ENCODE measurements at regions not wholly inside any gene's neighbourhood (a gene's known extent, or its start where the extent isn't known, plus 50 kb on each side); places are given as distances from the start of the nearest gene placed in this dataset.
"Not testable (repeated sequence)": the region's sequence is repeated elsewhere in the genome, so short reads cannot be mapped to it uniquely, and the experiment has no call there.

DNA sequence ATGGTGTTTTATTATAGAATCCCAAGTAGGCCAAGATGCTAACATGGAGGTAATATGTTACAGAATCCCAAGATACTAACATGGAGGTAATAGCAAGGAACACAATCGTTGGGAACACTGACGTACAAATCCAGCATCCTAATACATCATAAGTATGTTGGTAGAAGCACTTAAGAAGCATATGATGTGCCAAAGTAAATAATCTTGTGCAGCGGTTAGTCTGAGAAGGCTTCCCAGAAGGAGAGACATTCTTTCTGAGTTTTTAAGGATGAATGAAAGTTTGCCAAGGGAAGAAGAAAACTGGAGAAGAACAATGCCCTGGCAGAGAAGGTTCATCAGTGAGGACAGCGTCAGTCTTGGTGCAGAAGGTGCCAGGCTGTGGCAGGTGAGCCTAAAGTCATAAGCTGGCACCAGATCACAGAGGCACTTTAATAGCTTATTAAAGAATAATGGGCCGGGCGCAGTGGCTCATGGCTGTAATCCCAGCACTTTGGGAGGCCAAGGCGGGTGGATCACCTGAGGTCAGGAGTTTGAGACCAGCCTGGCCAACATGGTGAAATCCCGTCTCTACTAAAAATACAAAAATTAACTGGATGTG is 294.5 kb upstream of the PIK3R1 start:
- Mint-ChIP-seq H3K9me3 (peaks cover 4% of the 10 kb centered on the region), H3K4me3 (no peak overlapping the region), H3K4me1 (no peaks in the 10 kb centered on the region), H3K27ac (no peak overlapping the region), H3K36me3 (ENCODE audit: low read depth) (no peaks in the 10 kb centered on the region), H3K27me3 (no peaks in the 10 kb centered on the region)
- intact Hi-C loops (cut with micrococcal nuclease), result no loop called here
- no peak for DNase-seq

DNA sequence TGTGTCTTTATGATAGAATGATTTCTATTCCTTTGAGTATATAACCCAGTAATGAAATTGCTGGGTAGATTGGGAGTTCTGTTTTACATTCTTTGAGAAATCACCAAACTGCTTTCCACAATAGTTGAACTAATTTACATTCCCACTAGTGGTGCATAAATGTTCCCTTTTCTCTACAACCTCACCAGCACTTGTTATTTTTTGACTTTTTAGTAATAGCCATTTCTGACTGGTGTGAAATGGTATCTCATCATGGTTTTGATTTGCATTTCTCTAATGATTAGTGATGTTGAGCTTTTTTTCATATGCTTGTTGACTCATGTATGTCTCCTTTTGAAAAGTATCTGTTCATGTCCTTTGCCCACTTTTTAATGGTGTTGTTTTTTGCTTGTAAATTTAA is 296.0 kb upstream of the PIK3R1 start:
- H3K27ac Mint-ChIP-seq; H3K36me3 Mint-ChIP-seq (ENCODE audit: low read depth); H3K4me1 Mint-ChIP-seq; H3K27me3 Mint-ChIP-seq; DNase-seq; H3K4me3 Mint-ChIP-seq; intact Hi-C loops (cut with micrococcal nuclease); H3K9me3 Mint-ChIP-seq: not testable (repeated sequence)

DNA sequence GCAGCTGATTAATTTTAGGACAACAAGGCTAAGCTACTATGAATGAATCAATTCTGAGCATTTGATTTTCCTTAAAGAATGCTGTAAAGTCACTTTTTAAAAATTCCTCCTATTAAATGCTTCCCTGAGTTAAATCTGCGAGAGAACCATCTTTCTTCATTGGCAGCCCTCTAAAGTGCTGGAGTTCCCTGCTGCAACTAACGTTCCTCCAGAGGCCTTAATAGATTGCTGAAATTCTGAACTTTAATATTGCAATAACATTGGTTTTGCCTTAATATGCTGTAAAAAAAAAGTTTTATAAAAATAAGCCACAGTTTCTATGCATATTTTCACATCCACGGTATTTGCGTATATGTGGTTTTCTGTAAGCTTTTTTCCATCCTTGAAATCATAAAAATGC is 298.0 kb upstream of the PIK3R1 start:
- intact Hi-C loops (cut with micrococcal nuclease), result no loop called here
- H3K4me3 Mint-ChIP-seq, result no peak overlapping the region
- H3K36me3 Mint-ChIP-seq (ENCODE audit: low read depth), result no peaks in the 10 kb centered on the region
- H3K27me3 Mint-ChIP-seq, result peaks cover 2% of the 10 kb centered on the region
- DNase-seq, result no peak
- H3K27ac Mint-ChIP-seq, result no peak overlapping the region
- no peaks in the 10 kb centered on the region for H3K4me1 Mint-ChIP-seq
- peaks cover 4% of the 10 kb centered on the region for H3K9me3 Mint-ChIP-seq

DNA sequence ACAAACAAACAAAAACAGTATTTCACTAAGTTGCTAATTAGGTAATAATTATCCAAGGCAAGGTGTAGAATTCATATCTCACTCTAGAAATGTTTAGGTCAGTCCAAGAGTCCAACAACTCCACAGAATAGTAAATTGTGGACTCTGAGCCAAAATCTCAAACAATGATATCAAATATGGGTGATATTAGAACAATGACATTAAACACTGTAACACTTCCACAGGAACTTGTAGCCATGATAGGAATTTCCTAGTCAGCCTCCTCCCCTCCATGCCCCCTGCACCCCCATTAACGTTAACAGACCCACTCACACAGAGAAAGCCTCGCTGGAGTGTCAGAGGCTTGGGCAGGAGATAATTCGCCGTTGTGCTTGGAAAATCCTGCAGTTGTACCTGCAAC is 305.0 kb upstream of the PIK3R1 start:
- Mint-ChIP-seq H3K9me3 (no peaks in the 10 kb centered on the region), H3K27ac (no peak overlapping the region), H3K4me1 (no peaks in the 10 kb centered on the region), H3K36me3 (ENCODE audit: low read depth) (no peaks in the 10 kb centered on the region), H3K4me3 (no peak overlapping the region), H3K27me3 (peaks cover 2% of the 10 kb centered on the region)
- intact Hi-C loops (cut with micrococcal nuclease), result no loop called here
- DNase-seq, result no peak

DNA sequence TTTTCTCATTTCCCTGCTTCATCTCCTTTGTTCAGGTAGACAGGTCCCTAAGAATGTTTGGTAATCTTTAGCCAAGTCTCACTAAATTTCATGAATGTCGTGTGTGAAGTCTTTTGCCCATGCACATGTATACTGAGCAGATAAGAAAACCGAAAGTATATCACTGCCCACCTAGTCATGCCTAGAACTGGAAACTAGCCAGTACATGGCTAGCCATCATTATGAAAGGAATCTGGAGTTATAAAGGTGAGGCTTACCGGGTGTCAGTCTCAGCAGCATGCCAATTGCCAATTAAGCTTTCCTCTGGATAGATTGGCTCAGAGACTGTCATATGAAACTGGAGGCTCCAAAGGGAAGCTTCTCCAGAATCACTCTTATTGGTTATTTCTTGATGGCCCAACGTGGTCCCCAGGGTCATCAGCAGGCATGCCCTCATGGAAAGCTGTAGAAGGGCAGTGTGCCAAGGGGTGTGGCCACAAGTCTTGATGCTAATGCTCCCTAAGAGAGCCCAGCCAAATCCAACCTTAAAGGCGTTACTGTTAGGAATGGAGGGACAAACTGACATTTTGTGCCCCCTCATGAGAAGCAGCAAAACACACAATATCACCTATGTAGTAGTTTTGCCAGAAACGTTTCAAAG is 307.3 kb upstream of the PIK3R1 start:
- no peaks in the 10 kb centered on the region for H3K4me1 Mint-ChIP-seq
- intact Hi-C loops (cut with micrococcal nuclease), result no loop called here

DNA sequence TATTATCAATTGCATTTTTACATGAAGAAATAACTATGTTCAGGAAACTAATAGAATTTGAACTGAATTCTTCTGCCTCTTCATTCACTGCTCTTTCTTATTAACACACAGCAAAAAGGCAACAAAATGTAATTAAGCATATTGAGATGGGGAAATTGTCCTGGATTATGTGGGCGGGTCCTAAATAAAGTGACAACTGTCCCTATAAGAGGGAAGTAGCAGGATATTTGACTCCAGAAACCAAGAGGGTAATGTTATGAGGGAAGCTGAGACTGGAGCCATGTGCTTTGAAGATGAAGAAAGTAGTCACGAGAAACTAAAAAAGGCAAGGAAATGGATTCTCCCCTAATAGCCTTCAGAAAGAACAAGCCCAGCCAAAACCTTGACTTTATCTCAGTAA is 311.2 kb upstream of the PIK3R1 start:
- Mint-ChIP-seq H3K27ac (no peak overlapping the region), H3K36me3 (ENCODE audit: low read depth) (no peaks in the 10 kb centered on the region), H3K4me1 (no peaks in the 10 kb centered on the region), H3K4me3 (no peak overlapping the region), H3K27me3 (no peaks in the 10 kb centered on the region), H3K9me3 (no peaks in the 10 kb centered on the region)
- no peak for DNase-seq
- intact Hi-C loops (cut with micrococcal nuclease), result no loop called here

More for the DNA sequence above, 307.3 kb upstream of the PIK3R1 start:
- Mint-ChIP-seq H3K27ac (no peak overlapping the region), H3K9me3 (no peaks in the 10 kb centered on the region), H3K27me3 (no peaks in the 10 kb centered on the region), H3K4me3 (no peak overlapping the region), H3K36me3 (ENCODE audit: low read depth) (no peaks in the 10 kb centered on the region)
- DNase-seq, result no peak

DNA sequence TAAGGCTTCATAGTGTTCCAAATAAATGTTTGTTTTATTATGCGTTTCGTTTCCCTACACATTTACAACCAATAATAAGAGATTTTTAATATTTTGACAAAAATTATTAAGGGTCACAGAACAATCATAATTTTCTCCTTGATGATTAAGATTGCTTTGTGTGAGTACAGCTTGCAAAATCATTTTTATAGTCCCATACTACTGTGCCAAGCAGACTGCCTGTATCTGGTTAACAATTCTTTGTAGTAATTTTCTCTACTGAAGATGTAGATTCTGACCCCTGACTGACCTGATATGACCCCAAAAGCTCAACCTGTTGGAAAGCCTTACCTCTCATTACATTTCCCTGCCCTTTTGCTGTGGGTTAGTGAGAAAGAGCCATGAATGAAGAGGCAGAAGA is 311.9 kb upstream of the PIK3R1 start:
- Mint-ChIP-seq H3K36me3 (ENCODE audit: low read depth) (no peaks in the 10 kb centered on the region), H3K4me1 (no peaks in the 10 kb centered on the region), H3K27ac (no peak overlapping the region), H3K9me3 (no peaks in the 10 kb centered on the region), H3K4me3 (no peak overlapping the region), H3K27me3 (no peaks in the 10 kb centered on the region)
- intact Hi-C loops (cut with micrococcal nuclease), result no loop called here
- no peak for DNase-seq

DNA sequence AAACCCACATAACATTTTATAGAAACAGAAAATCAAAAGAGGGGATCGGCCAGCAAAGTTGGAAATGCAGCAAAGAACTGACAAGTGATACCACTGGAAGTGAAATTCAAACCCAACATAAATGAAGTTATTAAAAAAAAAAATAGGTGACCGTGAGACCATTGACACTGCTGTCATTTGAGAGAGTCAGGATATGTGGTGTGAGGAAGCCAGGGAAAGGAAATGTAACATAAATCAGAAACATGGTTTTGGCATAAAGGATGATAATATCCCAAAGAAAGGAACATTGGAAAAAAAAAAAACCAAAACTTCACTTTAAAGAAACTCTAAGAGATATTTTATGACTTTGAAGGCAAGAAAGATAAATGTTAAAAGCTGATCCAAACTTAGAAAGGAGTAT is 312.4 kb upstream of the PIK3R1 start:
- Mint-ChIP-seq H3K4me3 (no peak overlapping the region), H3K36me3 (ENCODE audit: low read depth) (no peaks in the 10 kb centered on the region), H3K27me3 (no peaks in the 10 kb centered on the region), H3K27ac (no peak overlapping the region), H3K4me1 (no peaks in the 10 kb centered on the region), H3K9me3 (no peaks in the 10 kb centered on the region)
- DNase-seq, result no peak
- intact Hi-C loops (cut with micrococcal nuclease), result no loop called here

DNA sequence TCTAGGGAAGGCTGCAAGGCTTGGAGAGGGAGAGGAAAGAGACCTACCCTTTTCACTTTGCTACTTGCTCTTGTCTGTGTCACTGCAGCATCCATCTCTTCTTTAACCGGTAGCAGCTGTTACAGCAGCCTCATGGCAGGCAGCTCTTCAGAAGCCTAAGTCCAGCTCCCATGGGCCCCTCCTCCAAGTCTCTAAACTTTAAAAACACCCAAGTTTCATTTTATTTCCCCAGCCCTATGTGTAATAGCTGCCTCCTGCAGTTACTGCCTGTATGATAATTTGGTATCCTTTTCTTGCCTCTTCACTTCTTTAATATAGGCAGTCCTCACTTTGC is 313.1 kb upstream of the PIK3R1 start:
- Mint-ChIP-seq H3K36me3 (ENCODE audit: low read depth) (no peaks in the 10 kb centered on the region), H3K27me3 (no peaks in the 10 kb centered on the region), H3K27ac (no peak overlapping the region), H3K4me1 (no peaks in the 10 kb centered on the region), H3K9me3 (no peaks in the 10 kb centered on the region), H3K4me3 (no peak overlapping the region)
- no peak for DNase-seq
- intact Hi-C loops (cut with micrococcal nuclease), result no loop called here

DNA sequence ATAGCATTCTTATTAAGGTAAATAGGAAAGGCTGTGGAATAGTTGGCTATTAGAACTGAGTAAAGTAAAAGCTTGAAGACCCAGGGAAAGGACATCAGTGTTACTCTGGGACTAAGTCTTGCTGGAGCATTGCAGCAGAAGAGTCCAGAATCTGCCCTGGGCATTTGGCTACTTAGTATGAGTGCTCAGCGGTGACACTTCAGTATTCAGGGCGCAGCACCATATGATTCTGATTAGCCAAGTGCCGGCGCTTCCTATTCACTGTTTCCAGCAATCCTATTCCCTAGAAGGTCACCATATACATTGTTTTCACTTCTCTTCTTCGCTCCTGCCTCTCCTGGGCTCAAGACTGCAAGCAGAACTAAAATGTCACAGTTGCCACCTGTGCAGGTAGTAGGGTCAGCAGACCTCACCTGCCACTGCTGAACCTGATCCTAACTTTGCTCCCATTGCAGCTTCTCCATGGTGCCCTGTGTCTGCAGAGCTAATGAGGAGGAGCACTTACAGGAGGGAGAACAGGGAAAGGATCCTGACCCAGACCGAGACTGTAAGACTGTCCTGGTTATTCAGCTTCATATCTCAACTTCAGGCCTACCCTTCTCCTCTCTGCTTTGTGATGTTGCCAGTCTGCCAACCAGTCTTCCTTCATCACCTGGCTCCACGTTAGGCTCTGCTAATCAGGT is 313.6 kb upstream of the PIK3R1 start:
- Mint-ChIP-seq H3K27me3 (no peaks in the 10 kb centered on the region), H3K4me3 (no peak overlapping the region), H3K36me3 (ENCODE audit: low read depth) (no peaks in the 10 kb centered on the region), H3K9me3 (no peaks in the 10 kb centered on the region), H3K27ac (no peak overlapping the region), H3K4me1 (no peaks in the 10 kb centered on the region)
- intact Hi-C loops (cut with micrococcal nuclease), result no loop called here
- no peak for DNase-seq

DNA sequence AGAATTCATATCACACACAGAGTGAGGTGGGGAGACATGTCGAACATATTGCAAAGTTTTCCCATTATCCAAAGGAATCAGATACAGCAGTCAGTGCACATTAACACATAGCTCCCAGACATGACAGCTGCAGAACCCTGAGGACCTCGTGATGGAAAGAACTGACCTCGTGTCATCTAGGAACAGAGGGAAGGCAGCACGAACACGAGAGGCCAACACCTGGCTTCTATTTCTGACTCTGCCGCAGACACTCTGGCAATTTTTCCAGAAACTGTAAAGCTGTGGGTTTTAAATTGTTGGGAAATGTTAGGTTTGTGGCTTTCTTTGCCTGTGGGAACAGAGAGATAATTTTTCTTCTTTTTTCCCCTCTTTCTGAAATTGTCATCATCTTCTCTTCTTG is 315.0 kb upstream of the PIK3R1 start:
- no peaks in the 10 kb centered on the region for H3K36me3 Mint-ChIP-seq (ENCODE audit: low read depth)
- H3K27ac Mint-ChIP-seq, result no peak overlapping the region
- DNase-seq, result no peak
- no peaks in the 10 kb centered on the region for H3K4me1 Mint-ChIP-seq
- no peak overlapping the region for H3K4me3 Mint-ChIP-seq
- intact Hi-C loops (cut with micrococcal nuclease), result no loop called here
- no peaks in the 10 kb centered on the region for H3K27me3 Mint-ChIP-seq
- H3K9me3 Mint-ChIP-seq, result no peaks in the 10 kb centered on the region

DNA sequence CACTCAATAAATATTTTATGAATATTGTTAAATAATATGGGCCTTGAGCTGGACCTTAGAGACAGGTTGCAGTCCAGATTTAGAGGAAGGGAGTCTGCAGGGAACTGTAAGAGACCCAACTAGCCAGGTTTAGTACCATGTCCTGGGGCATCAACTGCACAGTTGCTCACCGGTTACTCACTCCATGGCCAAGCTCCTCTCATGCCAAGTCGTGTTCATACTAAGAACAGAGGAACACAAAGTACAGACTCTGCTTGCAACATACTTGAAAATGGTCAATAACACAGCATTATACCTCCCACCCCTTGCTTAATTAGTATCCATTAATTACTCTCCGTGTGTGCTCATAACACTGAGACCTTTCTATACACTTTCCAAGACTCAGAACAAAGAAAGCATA is 317.6 kb upstream of the PIK3R1 start:
- Mint-ChIP-seq H3K4me3 (no peak overlapping the region), H3K4me1 (no peaks in the 10 kb centered on the region), H3K27me3 (no peaks in the 10 kb centered on the region), H3K27ac (no peak overlapping the region), H3K36me3 (ENCODE audit: low read depth) (no peaks in the 10 kb centered on the region), H3K9me3 (no peaks in the 10 kb centered on the region)
- intact Hi-C loops (cut with micrococcal nuclease), result no loop called here
- no peak for DNase-seq

DNA sequence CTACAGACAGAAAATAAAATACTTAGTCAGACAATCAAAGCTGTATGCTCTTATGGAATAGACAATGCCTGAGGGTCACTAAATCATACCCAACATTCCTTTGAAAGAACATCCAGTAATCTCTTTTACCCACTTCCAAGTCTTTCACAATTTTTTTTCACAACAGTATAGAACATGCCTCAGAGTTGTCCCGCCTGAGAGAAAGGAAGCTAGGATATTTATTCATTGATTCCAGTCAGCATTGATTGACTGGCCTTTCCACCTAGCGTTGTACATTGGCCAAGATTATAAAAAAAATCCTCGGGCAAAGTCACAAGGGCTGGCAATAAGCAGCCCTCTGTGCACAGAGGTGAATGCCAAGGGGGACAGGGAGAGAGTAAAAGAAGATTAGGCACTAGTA is 318.1 kb upstream of the PIK3R1 start:
- DNase-seq, result no peak
- Mint-ChIP-seq H3K27ac (no peak overlapping the region), H3K9me3 (no peaks in the 10 kb centered on the region), H3K36me3 (ENCODE audit: low read depth) (no peaks in the 10 kb centered on the region), H3K27me3 (no peaks in the 10 kb centered on the region), H3K4me1 (no peaks in the 10 kb centered on the region), H3K4me3 (no peak overlapping the region)
- intact Hi-C loops (cut with micrococcal nuclease), result no loop called here

DNA sequence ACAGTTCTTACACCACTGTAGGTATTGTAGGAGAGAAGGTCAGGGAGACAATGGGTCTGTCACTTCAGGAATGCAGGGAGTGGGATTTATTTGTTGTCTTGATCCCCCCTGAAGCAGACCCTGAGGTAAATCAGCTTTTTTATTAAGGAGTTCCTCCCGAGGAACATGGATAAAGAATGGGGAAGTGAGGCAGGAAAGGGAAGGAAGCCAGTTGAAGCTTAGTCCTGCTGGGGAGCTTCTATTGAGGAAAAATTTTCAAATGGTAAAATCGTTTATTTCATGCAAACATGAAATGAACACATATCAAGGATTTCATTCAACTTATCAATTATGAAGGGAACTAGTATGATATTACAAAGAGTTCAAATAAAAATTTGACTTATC is 318.6 kb upstream of the PIK3R1 start:
- H3K4me1 Mint-ChIP-seq, result no peaks in the 10 kb centered on the region
- DNase-seq, result no peak
- H3K27me3 Mint-ChIP-seq, result peaks cover 1% of the 10 kb centered on the region
- no peak overlapping the region for H3K4me3 Mint-ChIP-seq
- peaks cover 3% of the 10 kb centered on the region for H3K9me3 Mint-ChIP-seq
- no peak overlapping the region for H3K27ac Mint-ChIP-seq
- intact Hi-C loops (cut with micrococcal nuclease), result no loop called here
- H3K36me3 Mint-ChIP-seq (ENCODE audit: low read depth), result no peaks in the 10 kb centered on the region
